NT2/D1 (cell line): ENCODE measurements at regions not wholly inside any gene's neighbourhood (a gene's known extent, or its start where the extent isn't known, plus 50 kb on each side); places are given as distances from the start of the nearest gene placed in this dataset.

Experiments
- DNase-seq: peaks from one replicate; pipeline ENCODE4 v3.0.0-alpha.2; 2011; ENCODE audit warnings: low read depth, low spot score
- H3K27me3 ChIP-seq: 2 replicates; pipeline ENCODE4 v1.6.0; 2011; ENCODE audit warnings: mild to moderate bottlenecking; ENCODE audit not compliant: insufficient read length, insufficient read depth
- H3K36me3 ChIP-seq: 2 replicates; pipeline ENCODE4 v1.6.1; 2011; ENCODE audit warnings: mild to moderate bottlenecking, low read length, mixed read lengths; ENCODE audit not compliant: insufficient read depth, insufficient read length
- H3K4me1 ChIP-seq: 2 replicates; pipeline ENCODE4 v1.5.1; 2011; ENCODE audit not compliant: insufficient read depth, insufficient read length
- H3K4me3 ChIP-seq: 2 replicates; pipeline ENCODE4 v1.5.1; 2011; ENCODE audit warnings: low read depth; ENCODE audit not compliant: insufficient read length
- H3K9ac ChIP-seq: 2 replicates; pipeline ENCODE4 v1.6.0; 2011; ENCODE audit warnings: low read depth; ENCODE audit not compliant: insufficient read length
- H3K9me3 ChIP-seq: 2 replicates; pipeline ENCODE4 v1.5.1; 2011; ENCODE audit warnings: mild to moderate bottlenecking, low read length; ENCODE audit not compliant: insufficient read depth
- SUZ12 ChIP-seq: IDR thresholded peaks from 2 replicates; pipeline ENCODE4 v1.6.1; 2011; ENCODE audit not compliant: insufficient read length, insufficient read depth; ENCODE audit errors: extremely low read depth
- YY1 ChIP-seq: IDR thresholded peaks from 2 replicates; pipeline ENCODE4 v1.6.1; 2011; ENCODE audit not compliant: insufficient read length, insufficient read depth
- ZNF274 ChIP-seq: IDR thresholded peaks from 2 replicates; pipeline ENCODE4 v1.6.1; 2011; ENCODE audit warnings: mild to moderate bottlenecking, low read depth, low read length

DNA sequence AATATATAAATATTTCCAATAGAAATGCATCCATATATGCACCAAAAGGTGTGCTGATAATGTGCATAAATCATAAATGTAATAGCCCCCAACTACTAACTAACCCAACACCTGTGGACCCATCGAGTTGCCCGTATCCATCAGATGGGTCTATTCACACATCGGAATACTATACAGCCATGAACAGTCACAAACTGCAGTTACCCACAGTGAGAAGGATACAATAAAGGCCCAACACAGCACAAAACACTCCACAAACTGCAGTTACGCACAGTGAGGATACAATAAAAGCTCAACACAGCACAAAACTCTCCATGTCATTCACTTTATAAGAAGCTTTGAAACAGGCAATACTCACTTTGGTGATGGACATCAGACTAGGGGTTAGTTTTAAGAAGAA lies 145.3 kb upstream of the OTOS start:
- Histone ChIP-seq H3K9me3 (no peaks in the 10 kb centered on the region), H3K27me3 (no peaks in the 10 kb centered on the region), H3K4me1 (no peaks in the 10 kb centered on the region), H3K36me3 (no peaks in the 10 kb centered on the region), H3K4me3 (no peak overlapping the region), H3K9ac (no peak overlapping the region)
- TF ChIP-seq ZNF274 (no peak), YY1 (no peak), SUZ12 (no peak)
- DNase-seq = no peak

DNA sequence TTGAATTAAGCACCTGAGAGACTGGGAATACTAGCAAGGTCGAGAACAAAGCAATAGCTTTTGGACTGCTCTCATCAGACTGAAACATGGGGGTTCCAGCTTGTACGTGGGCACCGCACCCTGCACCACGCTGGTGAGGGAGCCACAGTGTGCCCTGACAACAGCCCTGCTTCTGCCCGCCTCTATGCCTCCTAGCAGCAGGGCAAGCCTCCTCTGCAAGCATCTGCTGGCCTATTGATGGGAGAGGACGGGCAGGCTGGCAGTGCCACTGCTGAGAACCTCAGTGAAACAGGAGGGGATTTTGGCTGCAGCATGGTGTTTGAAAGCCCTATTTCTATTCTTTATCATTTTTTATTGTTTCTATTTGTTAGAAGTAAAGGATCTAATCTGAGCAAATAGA lies 146.1 kb upstream of the OTOS start:
- H3K4me1 ChIP-seq = no peaks in the 10 kb centered on the region
- no peaks in the 10 kb centered on the region for H3K36me3 ChIP-seq
- no peak overlapping the region for H3K9ac ChIP-seq
- no peak overlapping the region for H3K4me3 ChIP-seq
- H3K9me3 ChIP-seq = no peaks in the 10 kb centered on the region
- no peak for DNase-seq
- no peak for TF ChIP-seq YY1
- no peak for TF ChIP-seq ZNF274
- TF ChIP-seq SUZ12 = no peak
- no peaks in the 10 kb centered on the region for H3K27me3 ChIP-seq

DNA sequence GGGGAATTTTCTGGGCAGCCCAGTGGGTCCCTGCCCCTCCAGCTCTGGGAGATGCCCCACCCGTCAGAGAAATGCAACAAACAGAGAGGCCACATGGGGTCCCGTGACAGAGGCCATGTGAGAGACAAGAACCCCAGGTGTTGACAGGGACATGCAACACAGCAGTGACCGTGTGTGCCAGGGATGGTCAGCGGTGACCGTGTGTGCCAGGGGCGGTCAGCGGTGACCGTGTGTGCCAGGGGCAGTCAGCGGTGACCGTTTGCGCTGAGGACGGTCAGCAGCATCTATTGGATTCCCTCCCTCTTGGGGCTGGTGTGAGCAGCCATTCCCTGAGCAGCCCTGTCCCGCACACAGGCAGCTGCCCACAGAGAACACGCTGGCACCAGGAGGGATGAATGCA lies 146.6 kb upstream of the OTOS start:
- Histone ChIP-seq H3K4me3 (no peak overlapping the region), H3K36me3 (no peaks in the 10 kb centered on the region), H3K27me3 (no peaks in the 10 kb centered on the region), H3K9me3 (no peaks in the 10 kb centered on the region), H3K4me1 (peaks cover 2% of the 10 kb centered on the region), H3K9ac (no peak overlapping the region)
- DNase-seq = no peak
- TF ChIP-seq SUZ12 (no peak), YY1 (no peak), ZNF274 (no peak)

DNA sequence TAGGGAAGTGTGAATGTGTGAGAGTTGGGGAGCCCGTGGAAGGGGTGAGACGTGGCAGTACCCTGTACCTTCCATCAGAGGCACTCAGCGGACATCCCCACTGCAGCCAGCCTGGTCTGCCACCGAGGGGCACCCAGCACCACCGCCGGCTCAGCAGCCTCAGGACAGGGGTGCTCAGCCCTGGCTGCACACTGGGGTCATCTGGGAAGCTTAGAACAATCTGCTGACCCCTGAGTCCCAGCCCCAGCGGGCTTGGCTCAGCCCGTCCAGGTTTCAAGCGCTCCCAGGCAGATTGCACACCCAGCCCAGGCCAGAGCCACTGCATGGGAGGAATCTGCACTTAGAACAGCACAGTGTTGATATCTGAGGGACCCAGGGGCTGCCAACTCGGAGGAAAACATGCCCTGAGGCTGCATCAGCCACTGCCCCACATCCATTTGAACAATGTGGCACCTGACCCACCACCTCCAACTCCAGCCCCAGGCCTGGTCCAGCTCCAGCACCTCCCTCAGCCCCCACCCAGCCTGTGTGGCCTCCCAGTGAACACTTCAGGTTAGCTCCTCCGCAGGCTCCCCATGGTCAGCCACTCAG lies 147.1 kb upstream of the OTOS start:
- Histone ChIP-seq H3K4me3 (no peak overlapping the region), H3K27me3 (no peaks in the 10 kb centered on the region), H3K4me1 (peaks cover 5% of the 10 kb centered on the region), H3K9me3 (no peaks in the 10 kb centered on the region), H3K9ac (no peak overlapping the region), H3K36me3 (no peaks in the 10 kb centered on the region)
- TF ChIP-seq SUZ12 = no peak
- TF ChIP-seq YY1 = no peak
- TF ChIP-seq ZNF274 = no peak
- no peak for DNase-seq

DNA sequence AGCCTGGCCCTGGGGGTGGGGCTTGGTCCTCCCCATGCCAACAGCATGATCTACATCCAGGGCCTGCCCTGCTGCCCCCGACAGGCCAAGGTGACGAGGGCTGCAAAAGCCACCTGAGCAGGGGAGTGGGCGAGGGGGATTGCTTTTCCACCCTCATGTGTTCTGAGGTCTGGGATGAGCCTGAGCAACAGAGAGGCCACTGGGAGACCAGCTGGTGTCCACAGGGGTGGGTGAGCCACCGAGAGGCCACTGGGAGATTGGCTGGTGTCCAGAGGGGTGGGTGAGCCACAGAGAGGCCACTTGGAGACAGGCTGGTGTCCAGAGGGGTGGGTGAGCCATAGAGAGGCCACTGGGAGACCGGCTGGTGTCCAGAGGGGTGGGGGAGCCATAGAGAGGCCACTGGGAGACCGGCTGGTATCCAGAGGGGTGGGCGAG lies 147.4 kb upstream of the GPC1 start:
- no peak overlapping the region for H3K9ac ChIP-seq
- no peaks in the 10 kb centered on the region for H3K27me3 ChIP-seq
- no peaks in the 10 kb centered on the region for H3K9me3 ChIP-seq
- no peak overlapping the region for H3K4me3 ChIP-seq
- no peaks in the 10 kb centered on the region for H3K36me3 ChIP-seq
- DNase-seq = no peak
- H3K4me1 ChIP-seq = peaks cover 9% of the 10 kb centered on the region
- TF ChIP-seq YY1 = no peak
- TF ChIP-seq SUZ12 = no peak
- TF ChIP-seq ZNF274 = no peak

DNA sequence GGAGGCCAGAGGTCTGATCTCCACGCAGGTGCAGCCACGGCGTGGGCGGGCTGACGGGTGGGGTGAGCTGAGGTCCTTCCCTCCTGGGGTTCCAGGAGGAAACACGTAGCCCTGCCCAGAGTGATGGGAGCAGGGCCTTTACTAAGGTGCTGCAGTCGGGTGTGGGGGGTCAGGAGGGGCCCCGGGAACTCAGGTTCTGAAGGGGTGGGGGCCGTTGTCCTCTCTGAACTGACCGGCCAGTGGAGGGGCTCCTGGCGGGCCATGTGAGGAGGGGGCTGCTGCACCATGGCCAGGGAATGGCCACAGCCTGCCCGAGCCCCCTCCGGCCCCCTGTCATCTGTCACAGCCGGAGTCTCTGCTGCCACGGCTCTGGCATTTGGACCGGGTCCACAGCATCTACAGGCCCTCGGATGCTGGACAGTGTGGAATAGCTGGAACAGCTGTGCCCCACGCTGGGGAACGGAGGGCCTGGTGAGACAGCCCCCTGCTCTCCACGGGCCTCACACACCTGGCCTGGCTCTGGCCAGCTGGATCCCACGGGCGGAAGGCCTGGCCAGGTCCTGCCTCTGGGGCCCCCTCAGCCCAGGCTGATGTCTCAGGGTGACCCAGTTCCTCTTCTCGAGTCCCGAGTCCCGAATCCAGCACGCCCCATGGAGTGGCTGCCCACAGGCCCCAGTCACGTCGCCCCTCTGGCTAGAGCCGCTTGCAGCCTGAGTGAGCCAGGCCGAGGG lies 145.6 kb upstream of the GPC1 start:
- H3K27me3 ChIP-seq = no peaks in the 10 kb centered on the region
- no peaks in the 10 kb centered on the region for H3K36me3 ChIP-seq
- no peak for DNase-seq
- no peak for TF ChIP-seq YY1
- TF ChIP-seq SUZ12 = no peak
- no peak for TF ChIP-seq ZNF274
- no peak overlapping the region for H3K9ac ChIP-seq
- no peaks in the 10 kb centered on the region for H3K9me3 ChIP-seq
- H3K4me1 ChIP-seq = peaks cover 16% of the 10 kb centered on the region
- H3K4me3 ChIP-seq = no peak overlapping the region

DNA sequence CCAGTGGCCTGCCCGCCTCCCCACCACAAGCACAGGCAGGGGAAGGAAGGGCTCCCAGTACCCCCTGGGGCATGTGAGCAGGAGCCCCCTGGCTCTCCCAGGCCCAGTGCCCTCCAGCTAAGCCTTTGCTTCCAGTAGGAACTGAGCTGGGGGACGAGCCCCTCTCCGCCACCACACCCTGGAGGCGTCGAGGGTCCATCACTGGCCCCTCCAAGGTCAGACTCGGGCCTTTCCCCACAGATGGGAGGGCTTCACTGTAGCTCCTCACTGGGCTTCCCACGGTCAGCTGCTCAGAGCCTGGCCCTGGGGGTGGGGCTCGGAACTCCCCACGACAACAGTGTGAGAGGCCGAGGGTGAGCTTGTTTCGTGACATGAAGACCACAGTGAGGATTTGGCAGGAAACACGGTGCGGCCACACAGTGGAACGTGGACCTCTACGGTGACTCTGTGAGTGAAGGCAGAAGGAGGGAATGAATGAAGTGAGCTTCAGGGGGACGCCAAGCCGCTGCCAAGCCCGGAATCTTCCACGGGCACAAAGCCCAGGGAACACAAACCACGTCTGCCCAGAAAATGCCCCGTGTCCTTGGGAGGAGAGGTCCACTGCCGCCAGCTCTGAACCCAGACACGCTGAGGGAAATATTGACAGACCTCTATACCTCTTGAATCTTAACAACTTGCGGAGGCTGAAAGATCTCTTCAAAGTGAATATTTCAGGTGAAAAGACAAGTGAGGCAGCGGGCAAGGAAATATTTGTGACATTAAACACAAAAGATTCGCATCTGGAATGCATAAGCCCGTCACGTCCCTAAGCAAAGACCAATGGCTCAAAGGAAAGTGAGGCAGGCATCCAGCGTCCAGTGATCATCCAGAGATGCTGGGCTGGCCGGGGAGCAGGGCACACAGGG lies 144.8 kb upstream of the GPC1 start:
- H3K4me3 ChIP-seq = no peak overlapping the region
- TF ChIP-seq SUZ12 = no peak
- TF ChIP-seq YY1 = no peak
- no peak for TF ChIP-seq ZNF274
- H3K9me3 ChIP-seq = no peaks in the 10 kb centered on the region
- H3K4me1 ChIP-seq = peaks cover 16% of the 10 kb centered on the region
- H3K36me3 ChIP-seq = no peaks in the 10 kb centered on the region
- H3K27me3 ChIP-seq = no peaks in the 10 kb centered on the region
- DNase-seq = no peak
- H3K9ac ChIP-seq = peak overlapping the region; percentile 18
